ENCODE measurements at regions not wholly inside any gene's neighbourhood (a gene's known extent, or its start where the extent isn't known, plus 50 kb on each side); places are given as distances from the start of the nearest gene placed in this dataset.

- 71 to 77% methylated on average over 6 of the region's 6 CpGs for WGBS, 2 donors
- ATAC-seq (ENCODE audit: low FRiP score in 2 of 2) (no peak), DNase-seq (no peak)
- no peak overlapping the region for H3K4me3 ChIP-seq
- no peaks in the 10 kb centered on the region for H3K27me3 ChIP-seq
- H3K36me3 ChIP-seq = no peaks in the 10 kb centered on the region
- H3K27ac ChIP-seq = no peak overlapping the region
- no peaks in the 10 kb centered on the region for H3K4me1 ChIP-seq
- no peaks in the 10 kb centered on the region for H3K9me3 ChIP-seq
- no peak for TF ChIP-seq EP300 (IDR thresholded peaks at IDR 0.05)
- TF ChIP-seq, protein P1, sequence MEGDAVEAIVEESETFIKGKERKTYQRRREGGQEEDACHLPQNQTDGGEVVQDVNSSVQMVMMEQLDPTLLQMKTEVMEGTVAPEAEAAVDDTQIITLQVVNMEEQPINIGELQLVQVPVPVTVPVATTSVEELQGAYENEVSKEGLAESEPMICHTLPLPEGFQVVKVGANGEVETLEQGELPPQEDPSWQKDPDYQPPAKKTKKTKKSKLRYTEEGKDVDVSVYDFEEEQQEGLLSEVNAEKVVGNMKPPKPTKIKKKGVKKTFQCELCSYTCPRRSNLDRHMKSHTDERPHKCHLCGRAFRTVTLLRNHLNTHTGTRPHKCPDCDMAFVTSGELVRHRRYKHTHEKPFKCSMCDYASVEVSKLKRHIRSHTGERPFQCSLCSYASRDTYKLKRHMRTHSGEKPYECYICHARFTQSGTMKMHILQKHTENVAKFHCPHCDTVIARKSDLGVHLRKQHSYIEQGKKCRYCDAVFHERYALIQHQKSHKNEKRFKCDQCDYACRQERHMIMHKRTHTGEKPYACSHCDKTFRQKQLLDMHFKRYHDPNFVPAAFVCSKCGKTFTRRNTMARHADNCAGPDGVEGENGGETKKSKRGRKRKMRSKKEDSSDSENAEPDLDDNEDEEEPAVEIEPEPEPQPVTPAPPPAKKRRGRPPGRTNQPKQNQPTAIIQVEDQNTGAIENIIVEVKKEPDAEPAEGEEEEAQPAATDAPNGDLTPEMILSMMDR (IDR thresholded peaks at IDR 0.05) = no peak
- no peak for TF ChIP-seq POLR2A (IDR thresholded peaks at IDR 0.05)
- no peak for TF ChIP-seq POLR2AphosphoS5 (IDR thresholded peaks at IDR 0.05)
Observed at GRCh38 chr3:6172871-6173642, 687.9 kb upstream of the GRM7 start.

GRCh38 chr3:6177417-6177816 is 683.5 kb upstream of the GRM7 start:
- H3K27me3 ChIP-seq = no peaks in the 10 kb centered on the region
- H3K9me3 ChIP-seq = no peaks in the 10 kb centered on the region
- H3K36me3 ChIP-seq = no peaks in the 10 kb centered on the region
- H3K4me1 ChIP-seq = no peaks in the 10 kb centered on the region
- DNase-seq (no peak), ATAC-seq (ENCODE audit: low FRiP score in 2 of 2) (no peak)
- no peak overlapping the region for H3K27ac ChIP-seq
- WGBS, 2 donors = 73 to 81% methylated on average over 1 of the region's 1 CpG
- H3K4me3 ChIP-seq = no peak overlapping the region
- TF ChIP-seq, protein P1 (IDR thresholded peaks at IDR 0.05) = no peak
- TF ChIP-seq POLR2AphosphoS5 (IDR thresholded peaks at IDR 0.05) (no peak), EP300 (IDR thresholded peaks at IDR 0.05) (no peak), POLR2A (IDR thresholded peaks at IDR 0.05) (no peak)

GRCh38 chr3:6179761-6180160 is 681.2 kb upstream of the GRM7 start:
- WGBS, 2 donors = 89 to 92% methylated on average over 3 of the region's 3 CpGs
- DNase-seq = no peak
- Histone ChIP-seq H3K4me1 (no peaks in the 10 kb centered on the region), H3K9me3 (no peaks in the 10 kb centered on the region), H3K36me3 (no peaks in the 10 kb centered on the region), H3K27ac (no peak overlapping the region), H3K4me3 (no peak overlapping the region), H3K27me3 (no peaks in the 10 kb centered on the region)
- ATAC-seq (ENCODE audit: low FRiP score in 2 of 2) = no peak
- TF ChIP-seq POLR2AphosphoS5 (IDR thresholded peaks at IDR 0.05) = no peak

GRCh38 chr3:6180171-6180570 is 680.7 kb upstream of the GRM7 start:
- no peaks in the 10 kb centered on the region for H3K9me3 ChIP-seq
- no peaks in the 10 kb centered on the region for H3K36me3 ChIP-seq
- no peak for DNase-seq
- no peaks in the 10 kb centered on the region for H3K4me1 ChIP-seq
- TF ChIP-seq POLR2AphosphoS5 (IDR thresholded peaks at IDR 0.05) = no peak
- no peak for TF ChIP-seq POLR2A (IDR thresholded peaks at IDR 0.05)
- no peak for TF ChIP-seq EP300 (IDR thresholded peaks at IDR 0.05)
- TF ChIP-seq, protein P1 (IDR thresholded peaks at IDR 0.05) = no peak
- no peak overlapping the region for H3K4me3 ChIP-seq
- H3K27me3 ChIP-seq = no peaks in the 10 kb centered on the region
- no peak for ATAC-seq (ENCODE audit: low FRiP score in 2 of 2)
- H3K27ac ChIP-seq = no peak overlapping the region

GRCh38 chr3:6182476-6182875 is 678.4 kb upstream of the GRM7 start:
- no peaks in the 10 kb centered on the region for H3K27me3 ChIP-seq
- no peak for ATAC-seq (ENCODE audit: low FRiP score in 2 of 2)
- WGBS, 2 donors = 64 to 68% methylated on average over 5 of the region's 5 CpGs

More at GRCh38 chr3:6182476-6182875, 678.4 kb upstream of the GRM7 start:
- no peak for DNase-seq
- TF ChIP-seq, protein P1 (IDR thresholded peaks at IDR 0.05) = no peak
- no peak for TF ChIP-seq EP300 (IDR thresholded peaks at IDR 0.05)
- no peak for TF ChIP-seq POLR2AphosphoS5 (IDR thresholded peaks at IDR 0.05)
- no peak for TF ChIP-seq POLR2A (IDR thresholded peaks at IDR 0.05)
- H3K27ac ChIP-seq = no peak overlapping the region
- no peaks in the 10 kb centered on the region for H3K9me3 ChIP-seq
- H3K36me3 ChIP-seq = no peaks in the 10 kb centered on the region
- no peaks in the 10 kb centered on the region for H3K4me1 ChIP-seq
- no peak overlapping the region for H3K4me3 ChIP-seq
